WERI-Rb-1 (cell line): ENCODE measurements at regions not wholly inside any gene's neighbourhood (a gene's known extent, or its start where the extent isn't known, plus 50 kb on each side); places are given as distances from the start of the nearest gene placed in this dataset.

Experiments used
- DNase-seq: peaks from one replicate; pipeline ENCODE4 v3.0.0-alpha.2; 2020
- H3K27ac ChIP-seq: fragments of 250-450 bp; sonication (Bioruptor Pico); 2 replicates; pipeline ENCODE4 v1.5.1; 2020; ENCODE audit warnings: mild to moderate bottlenecking, moderate library complexity
- H3K27me3 ChIP-seq: fragments of 250-450 bp; sonication (Bioruptor Pico); 2 replicates; pipeline ENCODE4 v1.5.1; 2021; ENCODE audit warnings: mild to moderate bottlenecking, low read depth, moderate library complexity; ENCODE audit not compliant: insufficient read depth, severe bottlenecking
- H3K36me3 ChIP-seq: fragments of 250-450 bp; sonication (Bioruptor Pico); 2 replicates; pipeline ENCODE4 v1.5.1; 2020; ENCODE audit warnings: mild to moderate bottlenecking, moderate library complexity
- H3K4me3 ChIP-seq: 2 replicates; pipeline ENCODE4 v1.5.1; 2011; ENCODE audit warnings: low read depth, mild to moderate bottlenecking, control low read depth, low read length
- H3K9me3 ChIP-seq: fragments of 250-450 bp; sonication (Bioruptor Pico); 2 replicates; pipeline ENCODE4 v1.5.1; 2021; ENCODE audit warnings: mild to moderate bottlenecking, moderate library complexity; ENCODE audit not compliant: severe bottlenecking
- CTCF ChIP-seq: IDR thresholded peaks from 2 replicates; pipeline ENCODE4 v1.5.1; 2011; ENCODE audit warnings: low read depth, mild to moderate bottlenecking, control low read depth, inconsistent platforms, low read length

- Histone ChIP-seq H3K27me3 (no peaks in the 10 kb centered on the region), H3K4me3 (no peak overlapping the region), H3K9me3 (no peaks in the 10 kb centered on the region), H3K27ac (no peak overlapping the region), H3K36me3 (no peaks in the 10 kb centered on the region)
- DNase-seq, result no peak
- no peak for TF ChIP-seq CTCF
These were observed 564.3 kb downstream of the SLITRK5 start for GRCh38 chr13:88235441-88235840.

DNA sequence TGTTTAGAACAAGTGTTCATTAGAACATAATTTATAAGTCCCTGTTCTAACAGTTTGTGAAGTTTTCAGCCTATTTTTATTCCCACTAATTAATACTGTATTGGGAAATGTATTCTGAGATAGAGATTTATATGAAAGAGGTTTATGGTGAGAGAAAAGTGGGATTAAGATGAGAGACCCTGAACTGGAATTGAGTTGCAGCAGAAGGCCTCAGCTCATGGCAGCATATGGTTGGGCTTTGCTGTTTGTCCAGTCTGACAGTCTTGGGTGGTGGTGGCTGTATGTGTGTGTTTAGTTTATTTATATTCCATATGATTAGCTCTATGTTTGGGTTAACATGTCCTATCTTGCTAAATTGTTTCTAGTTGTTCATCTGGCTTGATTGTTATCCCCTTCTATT is 575.1 kb downstream of the SLITRK5 start:
- H3K27me3 ChIP-seq, result no peaks in the 10 kb centered on the region
- TF ChIP-seq CTCF, result no peak
- no peak overlapping the region for H3K4me3 ChIP-seq
- no peaks in the 10 kb centered on the region for H3K36me3 ChIP-seq
- H3K9me3 ChIP-seq, result no peaks in the 10 kb centered on the region
- DNase-seq, result peak; percentile 51
- H3K27ac ChIP-seq, result no peak overlapping the region

DNA sequence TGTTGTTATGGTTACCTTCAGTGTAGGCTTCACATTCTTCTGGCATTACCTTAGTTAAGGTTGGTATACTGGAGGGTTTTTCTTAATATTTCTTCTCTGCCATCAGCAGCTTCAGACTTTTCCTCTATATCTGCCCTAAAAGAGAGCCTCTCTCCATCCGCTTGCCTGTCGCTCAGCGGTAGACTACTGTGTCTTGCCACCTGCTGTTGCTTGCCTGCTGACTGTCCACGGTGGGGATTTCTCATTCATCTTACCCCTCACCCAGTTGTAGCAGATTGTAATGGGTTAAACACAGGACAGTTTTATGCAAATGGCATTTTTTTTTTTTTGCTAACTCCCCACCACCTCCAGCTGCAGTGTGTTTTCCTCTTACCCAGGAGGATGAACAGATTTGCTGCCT is 577.2 kb downstream of the SLITRK5 start:
- H3K36me3 ChIP-seq, result no peaks in the 10 kb centered on the region

GRCh38 chr13:88257706-88258105 is 586.5 kb downstream of the SLITRK5 start:
- no peak for DNase-seq
- no peaks in the 10 kb centered on the region for H3K27me3 ChIP-seq
- no peak overlapping the region for H3K4me3 ChIP-seq
- H3K9me3 ChIP-seq, result no peaks in the 10 kb centered on the region
- TF ChIP-seq CTCF, result no peak
- no peak overlapping the region for H3K27ac ChIP-seq
- no peaks in the 10 kb centered on the region for H3K36me3 ChIP-seq

More for the DNA sequence above, 577.2 kb downstream of the SLITRK5 start:
- no peak overlapping the region for H3K27ac ChIP-seq
- TF ChIP-seq CTCF, result no peak
- H3K27me3 ChIP-seq, result no peaks in the 10 kb centered on the region
- no peak overlapping the region for H3K4me3 ChIP-seq
- DNase-seq, result no peak
- H3K9me3 ChIP-seq, result no peaks in the 10 kb centered on the region

DNA sequence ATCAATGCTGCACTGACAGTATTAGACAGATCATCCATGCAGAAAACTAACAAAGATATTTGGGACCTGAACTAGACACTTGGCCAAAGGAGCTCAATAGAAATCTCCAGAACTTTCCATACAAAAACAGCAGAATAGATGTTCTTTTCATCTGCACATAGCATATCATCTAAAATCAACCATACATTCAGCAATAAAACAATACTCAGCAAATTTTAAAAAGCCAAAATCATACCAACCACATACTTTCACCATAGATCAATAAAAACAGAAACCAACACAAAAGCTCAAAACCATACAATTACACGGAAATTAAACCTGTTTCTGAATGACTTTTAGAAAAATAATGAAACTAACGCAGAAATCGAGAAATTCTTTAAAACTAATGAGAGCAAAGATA is 592.6 kb downstream of the SLITRK5 start:
- Histone ChIP-seq H3K9me3 (no peaks in the 10 kb centered on the region), H3K27me3 (no peaks in the 10 kb centered on the region), H3K36me3 (no peaks in the 10 kb centered on the region), H3K27ac (no peak overlapping the region), H3K4me3 (no peak overlapping the region)
- no peak for DNase-seq
- no peak for TF ChIP-seq CTCF

DNA sequence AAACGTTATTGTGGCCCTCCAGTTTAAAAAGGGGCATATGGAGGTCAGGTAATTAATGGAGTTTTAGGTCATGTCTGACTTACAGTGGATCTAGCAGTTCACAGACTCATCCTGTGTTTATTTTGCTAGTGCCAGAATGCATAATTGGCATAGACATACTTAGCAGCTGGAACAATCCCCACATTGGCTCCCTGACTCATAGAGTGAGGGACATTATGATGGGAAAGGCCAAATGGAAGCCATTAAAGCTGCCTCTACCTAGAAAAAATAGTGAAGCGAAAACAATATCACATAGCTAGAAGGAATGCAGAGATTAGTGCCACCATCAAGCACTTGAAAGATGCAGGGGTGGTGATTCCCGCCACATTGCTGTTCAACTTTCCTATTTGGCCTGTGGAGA is 610.7 kb downstream of the SLITRK5 start:
- no peak for DNase-seq
- Histone ChIP-seq H3K27me3 (no peaks in the 10 kb centered on the region), H3K27ac (no peak overlapping the region), H3K9me3 (no peaks in the 10 kb centered on the region), H3K4me3 (no peak overlapping the region), H3K36me3 (no peaks in the 10 kb centered on the region)
- TF ChIP-seq CTCF, result no peak
